GM12878 (cell line): ENCODE measurements at regions not wholly inside any gene's neighbourhood (a gene's known extent, or its start where the extent isn't known, plus 50 kb on each side); places are given as distances from the start of the nearest gene placed in this dataset.

Source experiments
- ATAC-seq: fragments of 200-7000 bp; cut with Tn5 transposase; 3 replicates; pipeline ENCODE4 v1.9.1; 2020; ENCODE audit warnings: mild to moderate bottlenecking, moderate library complexity
- BruUV-seq: library from RNA; stranded (reverse); fragments of 400-500 nt; replicated peaks from 2 replicates; lab custom pipeline; 2021; lab: Mats Ljungman, UMichigan
- CTCF ChIA-PET: fragments of 300-600 bp; sonication (Branson Sonifier 250); formaldehyde crosslinking; extraction: SDS; loops from one replicate; lab custom pipeline; 2021; ENCODE audit warnings: inconsistent platforms; lab: Yijun Ruan, JAX
- POLR2A ChIA-PET: fragments of 350-600 bp; formaldehyde crosslinking; extraction: SDS; loops from one replicate; lab custom pipeline; 2021; ENCODE audit warnings: inconsistent platforms; lab: Charles Lee
- RAD21 ChIA-PET: fragments of 300-600 bp; sonication (Branson Sonifier 250); formaldehyde crosslinking; loops from one replicate; lab custom pipeline; 2023; ENCODE audit warnings: antibody characterized with exemption; ENCODE audit not compliant: unreplicated experiment; lab: Charles Lee
- SMC1A ChIA-PET: fragments of 300-600 bp; sonication (Branson Sonifier 250); formaldehyde crosslinking; loops from one replicate; lab custom pipeline; 2023; ENCODE audit not compliant: unreplicated experiment, uncharacterized antibody; lab: Charles Lee
- DNase-seq: peaks from one replicate; pipeline ENCODE4 v3.0.0-alpha.2; 2011; ENCODE audit warnings: low read depth, low spot score
- FAIRE-seq: peaks from 3 replicates; lab custom pipeline; 2011; peaks lifted over from hg19 to GRCh38; lab: Jason Lieb, UNC
- H2AFZ ChIP-seq: 2 replicates; pipeline ENCODE4 v1.6.0; 2011; ENCODE audit warnings: low read depth, low read length, control low read depth; ENCODE audit not compliant: control insufficient read depth
- H3K27ac ChIP-seq: 2 replicates; pipeline ENCODE4 v1.5.1; 2011; ENCODE audit warnings: control low read depth; ENCODE audit not compliant: control insufficient read depth, insufficient read depth
- H3K27me3 ChIP-seq, 2 experiments: replicated peaks in 1 of 2; 2 replicates each; pipeline versions ENCODE4 v1.6.0 to v1.6.1; 2011; ENCODE audit warnings: low read length in 1 of 2; ENCODE audit not compliant: control insufficient read depth in 2 of 2, insufficient read depth in 2 of 2
- H3K36me3 ChIP-seq, 2 experiments: 2 replicates each; pipeline ENCODE4 v1.5.1; 2011; ENCODE audit warnings: low read length in 1 of 2; ENCODE audit not compliant: control insufficient read depth in 2 of 2, insufficient read depth in 2 of 2
- H3K4me1 ChIP-seq: 2 replicates; pipeline ENCODE4 v1.6.1; 2011; ENCODE audit warnings: mild to moderate bottlenecking, low read length, moderate library complexity, mixed read lengths; ENCODE audit not compliant: control insufficient read depth, insufficient read depth
- H3K4me2 ChIP-seq: 2 replicates; pipeline ENCODE4 v1.6.0; 2011; ENCODE audit warnings: control low read depth; ENCODE audit not compliant: control insufficient read depth, insufficient read depth
- H3K4me3 ChIP-seq: fragments of 200-600 bp; sonication (generic); 2 replicates; pipeline ENCODE4 v1.5.1; 2016
- H3K79me2 ChIP-seq: 2 replicates; pipeline ENCODE4 v1.6.0; 2011; ENCODE audit warnings: low read length; ENCODE audit not compliant: control insufficient read depth, insufficient read depth
- H3K9ac ChIP-seq: 2 replicates; pipeline ENCODE4 v1.8.0; 2011; ENCODE audit warnings: low read length, control low read depth, mixed read lengths; ENCODE audit not compliant: control insufficient read depth, insufficient read depth
- H3K9me3 ChIP-seq: replicated peaks from 3 replicates; pipeline ENCODE4 v1.5.1; 2011; ENCODE audit warnings: mild to moderate bottlenecking, low read length; ENCODE audit not compliant: control insufficient read depth, insufficient read depth
- H4K20me1 ChIP-seq: 2 replicates; pipeline ENCODE4 v1.6.0; 2011; ENCODE audit not compliant: control insufficient read depth, insufficient read depth
- EP300 ChIP-seq, 2 experiments: fragments of 150-350 bp in 1 of 2; IDR thresholded peaks; 2 replicates each; pipeline ENCODE4 v1.6.1; 2011 to 2012; ENCODE audit warnings: low read depth in 2 of 2, low read length in 2 of 2, borderline replicate concordance in 1 of 2, improper control_type of control experiment in 1 of 2, inconsistent platforms in 1 of 2; ENCODE audit not compliant: control insufficient read depth in 1 of 2
- FOXM1 ChIP-seq: IDR thresholded peaks from 2 replicates; pipeline ENCODE4 v1.6.1; 2012; ENCODE audit warnings: low read depth, mild to moderate bottlenecking, inconsistent platforms, low read length, moderate library complexity
- LARP7 ChIP-seq: fragments of 450-650 bp; IDR thresholded peaks from 2 replicates; pipeline ENCODE4 v1.6.1; 2017; ENCODE audit warnings: mild to moderate bottlenecking
- MTA2 ChIP-seq: fragments of 450-650 bp; IDR thresholded peaks from 2 replicates; pipeline ENCODE4 v1.6.1; 2016; ENCODE audit warnings: low read depth, mild to moderate bottlenecking, moderate library complexity
- MTA3 ChIP-seq: IDR thresholded peaks from 2 replicates; pipeline ENCODE4 v1.6.1; 2012; ENCODE audit warnings: low read length, inconsistent platforms, borderline replicate concordance
- MYC ChIP-seq: IDR thresholded peaks from 2 replicates; pipeline ENCODE4 v1.6.1; 2011; ENCODE audit warnings: mild to moderate bottlenecking, low read length, moderate library complexity, inconsistent platforms; ENCODE audit not compliant: insufficient read depth, insufficient replicate concordance, insufficient read length, severe bottlenecking
- SIN3A ChIP-seq: IDR thresholded peaks from 2 replicates; pipeline ENCODE4 v1.6.1; 2012; ENCODE audit warnings: low read depth, low read length, improper control_type of control experiment
- in situ Hi-C: fragments of 300-500 bp; cut with MboI; formaldehyde crosslinking; loops from 9 replicates; pipeline ENCODE4 v1.14.3; 2018; ENCODE audit warnings: mixed read lengths
- intact Hi-C: fragments of 100-400 bp; cut with micrococcal nuclease; formaldehyde crosslinking; loops from one replicate; pipeline ENCODE4 v1.14.2; 2022; ENCODE audit not compliant: unreplicated experiment
- TF ChIP-seq, protein P1 (sequence below): fragments of 450-650 bp; IDR thresholded peaks from 2 replicates; pipeline ENCODE4 v1.6.1; 2016; ENCODE audit warnings: mild to moderate bottlenecking, moderate library complexity, borderline replicate concordance
- TF ChIP-seq, protein P2 (sequence below): fragments of 450-650 bp; IDR thresholded peaks from 2 replicates; pipeline ENCODE4 v1.6.1; 2017; ENCODE audit warnings: mild to moderate bottlenecking, moderate library complexity
- TF ChIP-seq, protein P3 (sequence below): fragments of 450-650 bp; IDR thresholded peaks from 2 replicates; pipeline ENCODE4 v1.6.1; 2017; ENCODE audit warnings: mild to moderate bottlenecking, low read depth, inconsistent platforms; ENCODE audit not compliant: poor library complexity, severe bottlenecking

DNA sequence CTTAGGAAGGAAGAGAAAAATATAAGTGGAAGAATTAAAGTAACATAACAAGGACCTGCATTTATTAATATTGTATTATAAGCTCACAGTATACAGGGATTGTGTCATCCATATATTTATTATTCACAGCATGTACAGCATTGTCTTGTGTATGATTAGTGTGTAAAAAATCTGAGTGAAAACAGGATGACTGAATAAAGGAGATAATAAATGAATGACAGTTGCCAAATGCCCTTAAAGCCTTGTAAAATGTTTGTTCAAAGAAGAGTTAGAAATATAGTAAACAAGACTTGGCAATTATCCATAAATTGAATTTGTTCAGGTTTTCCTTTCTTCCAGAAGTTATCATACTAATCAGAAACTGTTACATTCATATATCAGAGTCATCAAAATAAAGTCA is 172.7 kb downstream of the BTC start:
- no peak overlapping the region for H3K4me2 ChIP-seq
- TF ChIP-seq MTA2 (no peak), LARP7 (no peak), MYC (no peak), SIN3A (no peak), FOXM1 (no peak), EP300 (IDR thresholded peaks at IDR 0.05; ENCODE audit: borderline replicate concordance in 1 of 2, control insufficient read depth in 1 of 2, low read depth in 2 of 2, low read length in 2 of 2) (no peak), MTA3 (no peak)
- TF ChIP-seq, protein P1, sequence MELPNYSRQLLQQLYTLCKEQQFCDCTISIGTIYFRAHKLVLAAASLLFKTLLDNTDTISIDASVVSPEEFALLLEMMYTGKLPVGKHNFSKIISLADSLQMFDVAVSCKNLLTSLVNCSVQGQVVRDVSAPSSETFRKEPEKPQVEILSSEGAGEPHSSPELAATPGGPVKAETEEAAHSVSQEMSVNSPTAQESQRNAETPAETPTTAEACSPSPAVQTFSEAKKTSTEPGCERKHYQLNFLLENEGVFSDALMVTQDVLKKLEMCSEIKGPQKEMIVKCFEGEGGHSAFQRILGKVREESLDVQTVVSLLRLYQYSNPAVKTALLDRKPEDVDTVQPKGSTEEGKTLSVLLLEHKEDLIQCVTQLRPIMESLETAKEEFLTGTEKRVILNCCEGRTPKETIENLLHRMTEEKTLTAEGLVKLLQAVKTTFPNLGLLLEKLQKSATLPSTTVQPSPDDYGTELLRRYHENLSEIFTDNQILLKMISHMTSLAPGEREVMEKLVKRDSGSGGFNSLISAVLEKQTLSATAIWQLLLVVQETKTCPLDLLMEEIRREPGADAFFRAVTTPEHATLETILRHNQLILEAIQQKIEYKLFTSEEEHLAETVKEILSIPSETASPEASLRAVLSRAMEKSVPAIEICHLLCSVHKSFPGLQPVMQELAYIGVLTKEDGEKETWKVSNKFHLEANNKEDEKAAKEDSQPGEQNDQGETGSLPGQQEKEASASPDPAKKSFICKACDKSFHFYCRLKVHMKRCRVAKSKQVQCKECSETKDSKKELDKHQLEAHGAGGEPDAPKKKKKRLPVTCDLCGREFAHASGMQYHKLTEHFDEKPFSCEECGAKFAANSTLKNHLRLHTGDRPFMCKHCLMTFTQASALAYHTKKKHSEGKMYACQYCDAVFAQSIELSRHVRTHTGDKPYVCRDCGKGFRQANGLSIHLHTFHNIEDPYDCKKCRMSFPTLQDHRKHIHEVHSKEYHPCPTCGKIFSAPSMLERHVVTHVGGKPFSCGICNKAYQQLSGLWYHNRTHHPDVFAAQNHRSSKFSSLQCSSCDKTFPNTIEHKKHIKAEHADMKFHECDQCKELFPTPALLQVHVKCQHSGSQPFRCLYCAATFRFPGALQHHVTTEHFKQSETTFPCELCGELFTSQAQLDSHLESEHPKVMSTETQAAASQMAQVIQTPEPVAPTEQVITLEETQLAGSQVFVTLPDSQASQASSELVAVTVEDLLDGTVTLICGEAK, result no peak
- TF ChIP-seq, protein P2, sequence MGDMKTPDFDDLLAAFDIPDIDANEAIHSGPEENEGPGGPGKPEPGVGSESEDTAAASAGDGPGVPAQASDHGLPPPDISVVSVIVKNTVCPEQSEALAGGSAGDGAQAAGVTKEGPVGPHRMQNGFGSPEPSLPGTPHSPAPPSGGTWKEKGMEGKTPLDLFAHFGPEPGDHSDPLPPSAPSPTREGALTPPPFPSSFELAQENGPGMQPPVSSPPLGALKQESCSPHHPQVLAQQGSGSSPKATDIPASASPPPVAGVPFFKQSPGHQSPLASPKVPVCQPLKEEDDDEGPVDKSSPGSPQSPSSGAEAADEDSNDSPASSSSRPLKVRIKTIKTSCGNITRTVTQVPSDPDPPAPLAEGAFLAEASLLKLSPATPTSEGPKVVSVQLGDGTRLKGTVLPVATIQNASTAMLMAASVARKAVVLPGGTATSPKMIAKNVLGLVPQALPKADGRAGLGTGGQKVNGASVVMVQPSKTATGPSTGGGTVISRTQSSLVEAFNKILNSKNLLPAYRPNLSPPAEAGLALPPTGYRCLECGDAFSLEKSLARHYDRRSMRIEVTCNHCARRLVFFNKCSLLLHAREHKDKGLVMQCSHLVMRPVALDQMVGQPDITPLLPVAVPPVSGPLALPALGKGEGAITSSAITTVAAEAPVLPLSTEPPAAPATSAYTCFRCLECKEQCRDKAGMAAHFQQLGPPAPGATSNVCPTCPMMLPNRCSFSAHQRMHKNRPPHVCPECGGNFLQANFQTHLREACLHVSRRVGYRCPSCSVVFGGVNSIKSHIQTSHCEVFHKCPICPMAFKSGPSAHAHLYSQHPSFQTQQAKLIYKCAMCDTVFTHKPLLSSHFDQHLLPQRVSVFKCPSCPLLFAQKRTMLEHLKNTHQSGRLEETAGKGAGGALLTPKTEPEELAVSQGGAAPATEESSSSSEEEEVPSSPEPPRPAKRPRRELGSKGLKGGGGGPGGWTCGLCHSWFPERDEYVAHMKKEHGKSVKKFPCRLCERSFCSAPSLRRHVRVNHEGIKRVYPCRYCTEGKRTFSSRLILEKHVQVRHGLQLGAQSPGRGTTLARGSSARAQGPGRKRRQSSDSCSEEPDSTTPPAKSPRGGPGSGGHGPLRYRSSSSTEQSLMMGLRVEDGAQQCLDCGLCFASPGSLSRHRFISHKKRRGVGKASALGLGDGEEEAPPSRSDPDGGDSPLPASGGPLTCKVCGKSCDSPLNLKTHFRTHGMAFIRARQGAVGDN, result no peak
- TF ChIP-seq, protein P3, sequence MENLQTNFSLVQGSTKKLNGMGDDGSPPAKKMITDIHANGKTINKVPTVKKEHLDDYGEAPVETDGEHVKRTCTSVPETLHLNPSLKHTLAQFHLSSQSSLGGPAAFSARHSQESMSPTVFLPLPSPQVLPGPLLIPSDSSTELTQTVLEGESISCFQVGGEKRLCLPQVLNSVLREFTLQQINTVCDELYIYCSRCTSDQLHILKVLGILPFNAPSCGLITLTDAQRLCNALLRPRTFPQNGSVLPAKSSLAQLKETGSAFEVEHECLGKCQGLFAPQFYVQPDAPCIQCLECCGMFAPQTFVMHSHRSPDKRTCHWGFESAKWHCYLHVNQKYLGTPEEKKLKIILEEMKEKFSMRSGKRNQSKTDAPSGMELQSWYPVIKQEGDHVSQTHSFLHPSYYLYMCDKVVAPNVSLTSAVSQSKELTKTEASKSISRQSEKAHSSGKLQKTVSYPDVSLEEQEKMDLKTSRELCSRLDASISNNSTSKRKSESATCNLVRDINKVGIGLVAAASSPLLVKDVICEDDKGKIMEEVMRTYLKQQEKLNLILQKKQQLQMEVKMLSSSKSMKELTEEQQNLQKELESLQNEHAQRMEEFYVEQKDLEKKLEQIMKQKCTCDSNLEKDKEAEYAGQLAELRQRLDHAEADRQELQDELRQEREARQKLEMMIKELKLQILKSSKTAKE, result no peak

More for the DNA sequence above, 172.7 kb downstream of the BTC start:
- no peak overlapping the region for H3K9ac ChIP-seq
- no peak for FAIRE-seq
- in situ Hi-C loops, result no loop called here
- POLR2A ChIA-PET, result no interaction called here
- no peaks in the 10 kb centered on the region for H3K4me1 ChIP-seq
- ATAC-seq, result no peak
- DNase-seq, result no peak
- H3K36me3 ChIP-seq, result no peaks in the 10 kb centered on the region
- RAD21 ChIA-PET, result interaction anchor here (0.6 to 3.8 kb wide), 4 partner anchors 88 to 433 kb away, joined by 4 to 25 read pairs (median 13); no protein-coding TSS in a partner anchor
- intact Hi-C loops, result loop anchor here (1.0 to 5.0 kb wide), 3 partner anchors 84 to 301 kb away; no protein-coding TSS in a partner anchor
- CTCF ChIA-PET, result interaction anchor here (0.8 to 5.3 kb wide), 4 partner anchors 46 to 244 kb away, joined by 4 to 63 read pairs (median 20); no protein-coding TSS in a partner anchor
- H2AFZ ChIP-seq, result no peak overlapping the region
- no peaks in the 10 kb centered on the region for H4K20me1 ChIP-seq
- BruUV-seq, result no TSS peak
- no peaks in the 10 kb centered on the region for H3K9me3 ChIP-seq
- no peaks in the 10 kb centered on the region for H3K79me2 ChIP-seq
- no peak overlapping the region for H3K27ac ChIP-seq
- SMC1A ChIA-PET, result interaction anchor here (0.5 to 5.4 kb wide), 4 partner anchors 87 to 1872 kb away, joined by 3 to 26 read pairs (median 6); no protein-coding TSS in a partner anchor
- H3K4me3 ChIP-seq, result no peak overlapping the region
- H3K27me3 ChIP-seq, result no peaks in the 10 kb centered on the region
